ENCODE measurements at regions not wholly inside any gene's neighbourhood (a gene's known extent, or its start where the extent isn't known, plus 50 kb on each side); places are given as distances from the start of the nearest gene placed in this dataset.

DNA sequence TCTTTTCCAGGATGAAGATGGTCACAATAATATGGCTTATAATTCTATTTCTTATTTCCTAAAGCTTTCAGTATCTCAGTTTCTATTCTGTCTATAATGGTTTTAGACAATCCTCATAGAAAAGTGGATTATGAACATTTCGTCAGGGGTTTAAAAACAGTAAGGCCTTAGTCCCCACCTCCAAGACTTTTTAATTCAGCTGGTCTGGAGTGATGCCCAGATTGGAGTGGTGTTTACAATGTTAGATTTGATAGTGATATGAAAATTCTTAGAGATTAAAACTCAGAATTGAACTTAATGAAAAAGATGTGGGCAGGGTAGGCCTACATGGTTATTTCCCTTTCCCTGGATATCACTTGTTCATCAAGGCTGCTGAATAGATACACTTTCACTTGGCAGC lies 1238.3 kb downstream of the SORCS3 start:
- DNase-seq (ENCODE audit: low read depth in 1 of 2, low spot score in 2 of 2) (no peak), FAIRE-seq (no peak)
- Histone ChIP-seq H3K4ac (replicated peaks; ENCODE audit: insufficient read length, low read depth, low read length) (no peak overlapping the region), H3K23ac (ENCODE audit: insufficient read length) (no peak overlapping the region), H3K27me3 (replicated peaks in 1 of 4; ENCODE audit: control insufficient read depth in 3 of 4, extremely low read depth in 1 of 4, insufficient read depth in 3 of 4, low read length in 3 of 4) (no peaks in the 10 kb centered on the region), H2AFZ (ENCODE audit: low read length) (no peak overlapping the region), H3K14ac (ENCODE audit: insufficient read length) (no peak overlapping the region), H2BK12ac (ENCODE audit: low read depth, low read length) (no peak overlapping the region), H4K5ac (ENCODE audit: insufficient read length, low read depth, low read length) (no peak overlapping the region), H3K79me1 (ENCODE audit: low read depth, low read length) (no peaks in the 10 kb centered on the region), H3K56ac (replicated peaks; ENCODE audit: insufficient read length, low read depth, low read length) (no peak overlapping the region), H3K36me3 (ENCODE audit: control insufficient read depth in 2 of 4, insufficient read depth in 4 of 4, low read length in 3 of 4) (no peaks in the 10 kb centered on the region), H4K8ac (ENCODE audit: extremely low read depth, insufficient read depth, low read length) (no peak overlapping the region), H4K91ac (replicated peaks; ENCODE audit: insufficient read length, low read length) (no peak overlapping the region), H3K23me2 (ENCODE audit: low read depth, low read length) (no peaks in the 10 kb centered on the region), H3K9me3 (ENCODE audit: insufficient read depth in 2 of 2, low read depth in 1 of 2, low read length in 1 of 2) (no peaks in the 10 kb centered on the region), H3K4me1 (replicated peaks in 1 of 4; ENCODE audit: control insufficient read depth in 3 of 4, insufficient read depth in 4 of 4, low read length in 3 of 4) (no peaks in the 10 kb centered on the region), H3K9ac (replicated peaks in 1 of 4; ENCODE audit: extremely low read depth in 1 of 4, low read depth in 3 of 4, low read length in 3 of 4) (no peak overlapping the region), H2BK120ac (replicated peaks; ENCODE audit: low read depth, low read length) (no peak overlapping the region), H2BK15ac (ENCODE audit: low read length) (no peak overlapping the region), H3K79me2 (ENCODE audit: control insufficient read depth in 1 of 2, insufficient read depth in 2 of 2, low read length in 2 of 2) (no peaks in the 10 kb centered on the region), H2AK5ac (ENCODE audit: low read depth, low read length) (no peak overlapping the region), H4K20me1 (replicated peaks in 1 of 2; ENCODE audit: control insufficient read depth in 1 of 2, insufficient read depth in 2 of 2, low read length in 2 of 2) (no peaks in the 10 kb centered on the region), H3K18ac (ENCODE audit: extremely low read depth, low read length) (no peak overlapping the region), H2BK20ac (ENCODE audit: low read length) (no peak overlapping the region), H3K27ac (ENCODE audit: low read depth, low read length) (no peak overlapping the region), H2BK5ac (ENCODE audit: low read depth, low read length) (no peak overlapping the region), H3K4me2 (ENCODE audit: insufficient read depth in 1 of 2, low read depth in 2 of 2, low read length in 2 of 2) (no peak overlapping the region), H3K4me3 (ENCODE audit: extremely low read depth in 1 of 4, insufficient read depth in 2 of 4, low read depth in 3 of 4, low read length in 4 of 4) (no peak overlapping the region)
- ChIA-PET POLR2A (ENCODE audit: partially characterized antibody) (no interaction called here), CTCF (ENCODE audit: partially characterized antibody) (interaction anchor here (0.7 kb wide), 1 partner anchor 215 kb away, joined by 3 read pairs; no protein-coding TSS in a partner anchor)
- WGBS, 2 experiments (ENCODE audit: extremely low coverage in 1 of 2, insufficient coverage in 1 of 2, insufficient read length in 1 of 2, insufficient replicate concordance in 2 of 2, low coverage in 1 of 2, low lambda C conversion rate in 2 of 2, missing lambda C conversion rate in 1 of 2), result 84% methylated on average over 1 of the region's 1 CpG; no CpG with 5 or more reads in 1 of the 2 experiments
- TF ChIP-seq SAP30 (IDR thresholded peaks at IDR 0.05; ENCODE audit: insufficient read depth, insufficient replicate concordance, low read length), result no peak
- TF ChIP-seq USF2 (IDR thresholded peaks at IDR 0.05; ENCODE audit: low read length), result no peak
- no peak for TF ChIP-seq ZNF274 (IDR thresholded peaks at IDR 0.05; ENCODE audit: borderline replicate concordance, extremely low read depth, low read length)
- TF ChIP-seq TAF7 (optimal IDR thresholded peaks at IDR 0.05; ENCODE audit: borderline replicate concordance, low read depth, low read length), result no peak
- TF ChIP-seq TEAD4 (IDR thresholded peaks at IDR 0.05; ENCODE audit: low read depth, low read length), result no peak
- no peak for TF ChIP-seq HDAC6 (IDR thresholded peaks at IDR 0.05; ENCODE audit: low read depth, low read length)
- no peak for TF ChIP-seq SIN3A (conservative IDR thresholded peaks at IDR 0.05 in 1 of 2, IDR thresholded peaks at IDR 0.05 in 1 of 2; ENCODE audit: low read depth in 1 of 2, low read length in 2 of 2)
